T-helper 17 cell (primary cell): ENCODE measurements at regions not wholly inside any gene's neighbourhood (a gene's known extent, or its start where the extent isn't known, plus 50 kb on each side); places are given as distances from the start of the nearest gene placed in this dataset.
A peak's percentile ranks its signal among the peaks of the same experiment; 100 is the strongest.
"Not testable (repeated sequence)": the region's sequence is repeated elsewhere in the genome, so short reads cannot be mapped to it uniquely, and the experiment has no call there.

Experiments
- ATAC-seq: fragments of 150-1000 bp; cut with Tn5 transposase; 2 replicates; pipeline ENCODE4 v1.10.0; 2021; ENCODE audit warnings: mild to moderate bottlenecking, moderate library complexity
- DNase-seq, 3 donors: peaks; one replicate each; pipeline versions ENCODE4 v3.0.0 to v3.0.0-alpha.2; 2020 to 2021
- H3K9me3 ChIP-seq: one replicate; pipeline ENCODE4 v1.7.0; 2013; ENCODE audit warnings: low read length, mild to moderate bottlenecking; ENCODE audit not compliant: control insufficient read depth, poor library complexity, severe bottlenecking
- H3K27ac Mint-ChIP-seq: one replicate; pipeline ENCODE4 v1.8.0; 2022; ENCODE audit warnings: mild to moderate bottlenecking, moderate library complexity, mixed read lengths
- H3K27me3 Mint-ChIP-seq: one replicate; pipeline ENCODE4 v1.8.0; 2022; ENCODE audit warnings: mixed read lengths
- H3K36me3 Mint-ChIP-seq: one replicate; pipeline ENCODE4 v1.8.0; 2022; ENCODE audit warnings: low read depth, mixed read lengths
- H3K4me1 Mint-ChIP-seq: one replicate; pipeline ENCODE4 v1.8.0; 2022; ENCODE audit warnings: mild to moderate bottlenecking, mixed read lengths
- H3K4me3 Mint-ChIP-seq: one replicate; pipeline ENCODE4 v1.8.0; 2022; ENCODE audit warnings: mild to moderate bottlenecking, moderate library complexity, mixed read lengths

DNA sequence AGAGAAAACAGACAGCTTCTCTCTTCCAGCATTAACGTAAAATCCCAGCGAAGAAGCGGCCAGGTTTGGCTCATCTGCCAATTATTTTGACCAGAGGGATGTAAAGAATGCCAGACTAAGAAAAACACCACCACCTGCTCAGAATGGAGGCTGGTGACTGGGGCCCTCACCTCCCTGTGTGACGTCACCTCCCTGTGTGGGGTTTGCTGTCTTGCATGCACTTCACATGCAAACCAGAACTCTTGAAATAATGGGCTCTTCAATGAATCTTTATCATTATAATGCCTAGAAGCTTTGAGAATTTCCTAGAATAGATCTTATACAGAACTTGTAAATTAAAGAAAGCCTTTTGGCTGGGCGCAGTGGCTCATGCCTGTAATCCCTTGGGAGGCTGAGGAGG lies 101.8 kb upstream of the WAC start:
- DNase-seq, result no peak
- H3K9me3 ChIP-seq, result no peaks in the 10 kb centered on the region
- Mint-ChIP-seq H3K27ac (no peak overlapping the region), H3K36me3 (no peaks in the 10 kb centered on the region), H3K27me3 (peaks cover 4% of the 10 kb centered on the region), H3K4me3 (no peak overlapping the region), H3K4me1 (peaks cover 6% of the 10 kb centered on the region)
- no peak for ATAC-seq

DNA sequence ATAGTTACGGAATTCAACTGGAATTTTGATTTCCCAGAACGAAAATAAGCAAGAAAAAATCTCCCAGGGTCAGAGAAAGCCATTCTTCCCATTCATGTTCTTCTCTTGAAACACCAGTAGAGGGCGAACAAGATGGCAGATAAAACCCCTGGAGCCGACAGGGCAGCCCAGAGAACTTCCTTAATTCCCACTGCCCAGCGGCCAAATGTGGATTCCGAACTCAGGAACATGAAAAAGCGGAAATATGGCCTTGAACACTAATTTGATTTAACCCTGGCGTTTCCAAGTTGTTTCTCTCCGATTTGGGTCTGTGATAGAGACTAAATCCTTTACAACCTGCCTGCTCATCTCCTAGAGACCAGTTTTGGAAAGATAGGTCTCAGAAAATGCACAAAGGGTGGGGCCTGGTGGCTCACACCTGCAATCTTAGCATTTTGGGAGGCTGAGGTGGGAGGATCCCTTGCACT lies 100.7 kb upstream of the WAC start:
- H3K27me3 Mint-ChIP-seq, result peaks cover 12% of the 10 kb centered on the region
- DNase-seq, result no peak
- no peaks in the 10 kb centered on the region for H3K36me3 Mint-ChIP-seq
- ATAC-seq, result peak; percentile 67
- H3K9me3 ChIP-seq, result no peaks in the 10 kb centered on the region
- peak overlapping the region; percentile 49 for H3K4me3 Mint-ChIP-seq
- H3K27ac Mint-ChIP-seq, result no peak overlapping the region
- H3K4me1 Mint-ChIP-seq, result peaks cover 6% of the 10 kb centered on the region

DNA sequence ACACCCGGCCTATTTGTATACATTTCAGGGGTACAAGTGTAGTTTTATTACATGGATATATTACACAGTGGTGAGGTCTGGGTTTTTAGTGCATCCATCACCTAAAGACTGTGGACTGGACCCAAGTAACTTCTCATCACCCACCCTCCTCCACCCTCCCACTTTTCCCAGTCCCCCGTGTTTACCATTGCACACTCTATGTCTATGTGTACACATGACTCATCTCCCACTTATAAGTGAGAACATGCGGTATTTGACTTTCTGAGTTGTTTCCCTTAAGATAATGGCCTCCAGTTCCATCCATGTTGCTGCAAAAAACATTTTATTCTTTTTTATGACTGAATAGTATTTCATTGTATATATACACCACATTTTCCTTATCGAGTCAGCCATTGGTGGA lies 98.9 kb upstream of the WAC start:
- Mint-ChIP-seq H3K4me1 (peaks cover 6% of the 10 kb centered on the region), H3K4me3 (no peak overlapping the region), H3K36me3 (peaks cover 5% of the 10 kb centered on the region), H3K27me3 (peaks cover 20% of the 10 kb centered on the region), H3K27ac (no peak overlapping the region)
- H3K9me3 ChIP-seq, result no peaks in the 10 kb centered on the region
- DNase-seq (no peak), ATAC-seq (no peak)

DNA sequence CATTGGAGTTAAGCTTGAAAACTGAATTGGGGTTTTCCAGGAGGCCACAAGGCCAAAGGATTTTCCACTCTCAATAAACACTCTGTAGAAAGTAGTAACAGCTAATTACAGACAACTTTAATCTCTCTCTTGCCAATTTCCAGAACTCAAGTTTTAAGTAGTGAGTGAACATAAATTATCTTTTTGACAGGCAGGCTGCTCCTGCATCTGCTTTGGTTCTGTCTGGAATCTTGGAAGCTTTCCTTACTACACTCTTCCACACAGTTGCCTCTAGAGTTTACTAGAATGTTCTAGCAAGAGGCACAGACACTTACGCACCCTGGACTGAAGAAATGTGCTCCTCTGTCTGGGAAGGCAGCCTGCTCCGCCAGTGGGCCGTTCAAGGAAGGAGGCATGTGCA lies 90.5 kb upstream of the WAC start:
- DNase-seq, result no peak
- peak overlapping the region; percentile 45 for H3K27ac Mint-ChIP-seq
- H3K4me1 Mint-ChIP-seq, result no peaks in the 10 kb centered on the region
- ATAC-seq, result no peak
- no peak overlapping the region for H3K4me3 Mint-ChIP-seq
- H3K27me3 Mint-ChIP-seq, result peaks cover 26% of the 10 kb centered on the region
- peaks cover 5% of the 10 kb centered on the region for H3K36me3 Mint-ChIP-seq
- H3K9me3 ChIP-seq, result no peaks in the 10 kb centered on the region

DNA sequence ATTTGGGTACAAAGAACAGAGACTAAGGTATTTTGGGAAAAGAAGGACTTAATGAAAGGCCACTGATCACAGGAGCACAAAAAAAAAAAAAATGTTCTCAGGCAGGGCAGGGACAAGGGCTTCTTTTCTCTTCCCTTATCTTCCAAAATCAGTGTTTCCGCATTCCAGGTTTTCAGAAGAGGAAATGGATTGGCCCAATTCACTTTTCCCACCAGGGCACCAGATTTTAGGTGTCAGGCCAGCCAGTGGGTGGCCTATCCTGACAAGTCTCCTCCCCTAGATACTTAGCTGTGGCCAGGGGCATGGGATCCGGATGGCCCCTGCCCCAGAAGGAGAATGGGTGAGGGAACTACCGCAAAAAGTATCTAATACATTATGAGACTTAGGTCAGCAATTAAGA lies 88.9 kb upstream of the WAC start:
- H3K27me3 Mint-ChIP-seq, result peaks cover 18% of the 10 kb centered on the region
- H3K4me3 Mint-ChIP-seq, result no peak overlapping the region
- no peaks in the 10 kb centered on the region for H3K36me3 Mint-ChIP-seq
- no peaks in the 10 kb centered on the region for H3K4me1 Mint-ChIP-seq
- no peaks in the 10 kb centered on the region for H3K9me3 ChIP-seq
- no peak for DNase-seq
- no peak for ATAC-seq
- H3K27ac Mint-ChIP-seq, result no peak overlapping the region

DNA sequence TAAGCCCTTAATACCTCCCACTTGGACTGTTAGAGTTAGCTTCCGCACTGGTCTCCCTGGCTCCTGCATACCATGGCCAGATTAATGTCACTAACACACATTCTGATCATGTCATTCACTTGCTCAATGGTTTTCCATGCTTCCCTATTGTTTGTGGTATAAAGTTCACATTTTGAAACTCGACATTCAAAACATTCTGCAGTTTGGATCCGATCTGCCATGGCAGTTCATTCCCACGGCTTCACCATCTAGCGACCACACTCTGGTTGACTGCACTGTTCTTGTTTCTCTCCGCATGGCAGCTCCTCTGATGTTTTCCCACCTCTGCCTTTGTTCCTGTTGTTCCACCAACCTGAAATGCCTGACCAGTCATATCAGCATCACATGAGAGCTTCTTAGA lies 87.4 kb upstream of the WAC start:
- H3K27ac Mint-ChIP-seq, result no peak overlapping the region
- no peak overlapping the region for H3K4me3 Mint-ChIP-seq

DNA sequence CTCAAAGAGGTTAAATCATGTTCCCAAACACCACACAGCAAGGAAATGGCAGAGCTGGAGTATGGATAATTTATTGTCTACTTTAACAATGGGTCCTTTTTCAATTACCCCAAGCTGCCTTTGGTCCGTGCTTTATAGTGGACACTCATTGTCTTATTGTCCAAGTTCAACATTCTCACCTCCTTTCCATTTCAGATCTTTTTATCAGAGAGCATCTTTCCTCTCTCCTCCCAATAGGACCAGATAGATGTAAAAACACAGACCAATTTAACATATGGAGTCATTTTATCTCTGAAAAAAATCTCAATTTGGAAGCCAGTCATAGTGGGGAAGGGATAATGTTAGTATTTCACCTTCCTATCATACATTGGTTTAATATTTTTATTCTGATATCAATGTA lies 83.5 kb upstream of the WAC start:
- no peaks in the 10 kb centered on the region for H3K9me3 ChIP-seq

More for the DNA sequence above, 87.4 kb upstream of the WAC start:
- Mint-ChIP-seq H3K36me3 (no peaks in the 10 kb centered on the region), H3K4me1 (no peaks in the 10 kb centered on the region), H3K27me3 (peaks cover 18% of the 10 kb centered on the region)
- DNase-seq, result no peak
- no peaks in the 10 kb centered on the region for H3K9me3 ChIP-seq
- no peak for ATAC-seq

DNA sequence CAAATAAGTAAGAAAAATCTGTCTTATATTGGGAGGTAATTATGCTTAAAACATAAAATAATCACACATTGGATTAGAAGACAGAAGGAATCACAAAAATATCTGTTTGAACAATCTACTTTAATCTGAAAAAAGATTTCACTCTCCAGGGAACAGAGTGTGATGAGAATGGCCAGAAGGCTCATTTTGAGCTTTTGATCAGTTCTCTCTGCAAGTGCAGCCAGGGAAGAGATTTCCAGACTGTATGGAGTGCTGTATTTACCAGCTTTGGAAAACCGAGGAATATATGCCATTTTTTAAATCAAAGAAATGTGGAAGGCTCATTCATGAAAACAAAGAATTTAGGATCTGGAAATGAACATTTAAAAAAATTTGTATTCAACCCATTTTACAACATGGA lies 83.0 kb upstream of the WAC start:
- no peaks in the 10 kb centered on the region for H3K9me3 ChIP-seq
- ATAC-seq, result no peak
- Mint-ChIP-seq H3K27ac (no peak overlapping the region), H3K27me3 (peaks cover 17% of the 10 kb centered on the region), H3K4me3 (no peak overlapping the region), H3K4me1 (peaks cover 2% of the 10 kb centered on the region), H3K36me3 (no peaks in the 10 kb centered on the region)
- no peak for DNase-seq

More for the DNA sequence above, 83.5 kb upstream of the WAC start:
- no peaks in the 10 kb centered on the region for H3K36me3 Mint-ChIP-seq
- no peak for DNase-seq
- ATAC-seq, result no peak
- H3K27ac Mint-ChIP-seq, result no peak overlapping the region
- H3K4me3 Mint-ChIP-seq, result no peak overlapping the region
- H3K27me3 Mint-ChIP-seq, result peaks cover 13% of the 10 kb centered on the region
- peaks cover 2% of the 10 kb centered on the region for H3K4me1 Mint-ChIP-seq

DNA sequence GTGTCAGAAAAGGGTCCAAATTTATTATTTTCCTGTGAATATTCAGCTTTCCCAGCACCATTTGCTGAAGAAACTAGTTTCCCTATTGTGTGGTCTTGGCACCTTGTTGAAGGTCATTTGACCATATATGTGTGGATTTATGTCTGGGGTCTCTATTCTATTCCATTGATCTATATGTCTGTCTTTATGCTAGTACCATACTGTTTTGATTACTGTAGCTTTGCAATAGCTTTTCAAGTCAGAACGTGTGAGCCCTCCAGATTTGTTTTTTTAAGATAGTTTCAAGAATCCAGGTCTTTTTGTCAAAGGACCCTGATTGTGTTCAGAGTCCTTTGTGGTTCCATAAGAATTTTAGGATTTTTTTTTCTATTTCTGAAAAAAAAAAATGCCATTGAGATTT lies 79.0 kb upstream of the WAC start:
- ATAC-seq, result no peak
- Mint-ChIP-seq H3K27ac (no peak overlapping the region), H3K27me3 (peaks cover 37% of the 10 kb centered on the region), H3K4me1 (peaks cover 2% of the 10 kb centered on the region), H3K4me3 (no peak overlapping the region), H3K36me3 (peaks cover 3% of the 10 kb centered on the region)
- H3K9me3 ChIP-seq, result no peaks in the 10 kb centered on the region
- DNase-seq, result no peak

DNA sequence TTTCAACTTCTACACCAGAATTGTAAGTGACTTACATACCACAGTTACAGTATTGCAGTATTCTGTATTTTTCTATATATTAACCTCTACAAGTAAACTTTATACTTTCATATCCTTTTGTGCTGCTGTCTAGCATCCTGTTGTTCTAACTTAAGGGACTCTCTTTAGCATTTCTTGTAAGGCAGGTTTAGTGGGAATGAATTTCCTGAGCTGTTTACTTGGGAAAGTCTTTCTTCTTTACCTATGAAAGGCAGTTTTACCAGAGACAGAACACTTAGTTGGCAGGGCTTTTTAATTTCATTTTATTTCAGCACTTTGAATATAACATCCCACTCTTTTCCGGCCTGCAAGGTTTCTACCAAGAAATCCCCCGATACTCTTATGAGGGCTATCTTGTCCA lies 75.8 kb upstream of the WAC start:
- ATAC-seq (no peak), DNase-seq (no peak)
- H3K36me3 Mint-ChIP-seq, result peaks cover 3% of the 10 kb centered on the region
- H3K27me3 Mint-ChIP-seq, result peaks cover 41% of the 10 kb centered on the region
- H3K9me3 ChIP-seq, result no peaks in the 10 kb centered on the region
- no peak overlapping the region for H3K27ac Mint-ChIP-seq
- no peak overlapping the region for H3K4me3 Mint-ChIP-seq
- peaks cover 2% of the 10 kb centered on the region for H3K4me1 Mint-ChIP-seq

DNA sequence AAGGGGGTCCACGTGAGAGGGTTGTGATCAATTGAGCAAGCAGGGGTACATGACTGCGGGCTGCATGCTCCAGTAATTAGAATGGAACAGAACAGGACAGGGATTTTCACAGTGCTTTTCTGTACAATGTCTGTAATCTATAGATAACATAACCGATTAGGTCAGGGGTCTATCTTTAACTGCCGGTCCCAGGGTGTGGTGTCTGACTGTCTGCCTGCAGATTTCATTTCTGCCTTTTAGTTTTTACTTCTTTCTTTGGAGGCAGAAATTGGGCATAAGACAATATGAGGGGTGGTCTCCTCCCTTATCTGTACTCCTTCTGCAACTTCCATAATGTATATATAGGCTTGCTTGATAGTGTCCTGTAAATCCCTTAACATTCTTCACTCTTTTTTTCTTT lies 75.0 kb upstream of the WAC start:
- H3K9me3 ChIP-seq, H3K36me3 Mint-ChIP-seq, ATAC-seq, H3K4me3 Mint-ChIP-seq, H3K4me1 Mint-ChIP-seq, DNase-seq: not testable (repeated sequence)
- H3K27me3 Mint-ChIP-seq, result peaks cover 43% of the 10 kb centered on the region
- H3K27ac Mint-ChIP-seq, result peak overlapping the region; percentile 85

DNA sequence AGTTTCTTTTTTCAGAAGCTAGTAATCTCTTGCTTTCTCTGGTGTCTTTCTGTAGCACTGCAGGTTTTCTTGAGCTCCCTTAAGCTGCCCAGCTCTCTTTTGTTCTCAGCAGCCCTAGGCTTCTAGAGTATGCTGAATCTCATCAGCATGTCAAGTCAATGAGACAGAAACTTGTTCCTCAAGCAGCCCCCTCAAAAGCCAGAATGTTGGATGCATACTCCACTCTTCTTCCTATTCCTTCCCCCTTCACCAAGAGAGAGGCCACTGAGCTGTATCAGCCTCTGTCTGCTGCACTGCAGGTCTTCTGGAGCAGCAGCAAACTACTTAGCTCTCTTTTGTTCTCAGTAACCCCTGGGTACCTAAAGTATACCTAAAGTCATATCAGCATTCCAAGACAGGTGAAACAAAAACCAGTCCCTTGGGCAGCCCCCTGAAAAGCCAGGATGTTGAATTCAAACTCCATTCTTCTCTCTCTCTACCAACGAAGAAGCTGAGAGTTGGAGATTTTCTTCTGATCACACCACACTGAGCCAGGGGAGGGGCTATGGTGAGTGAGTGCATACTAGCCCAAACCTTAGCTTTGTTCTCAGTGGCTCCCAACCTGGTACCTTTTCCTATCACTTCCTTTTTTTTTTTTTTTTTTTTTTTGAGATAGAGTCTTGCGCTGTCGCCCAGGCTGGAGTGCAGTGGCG lies 73.3 kb upstream of the WAC start:
- ATAC-seq (no peak), DNase-seq (no peak)
- no peaks in the 10 kb centered on the region for H3K4me1 Mint-ChIP-seq
- H3K36me3 Mint-ChIP-seq, result peaks cover 3% of the 10 kb centered on the region
- H3K27ac Mint-ChIP-seq, result no peak overlapping the region
- H3K9me3 ChIP-seq, result no peaks in the 10 kb centered on the region
- no peak overlapping the region for H3K4me3 Mint-ChIP-seq
- peaks cover 54% of the 10 kb centered on the region for H3K27me3 Mint-ChIP-seq

DNA sequence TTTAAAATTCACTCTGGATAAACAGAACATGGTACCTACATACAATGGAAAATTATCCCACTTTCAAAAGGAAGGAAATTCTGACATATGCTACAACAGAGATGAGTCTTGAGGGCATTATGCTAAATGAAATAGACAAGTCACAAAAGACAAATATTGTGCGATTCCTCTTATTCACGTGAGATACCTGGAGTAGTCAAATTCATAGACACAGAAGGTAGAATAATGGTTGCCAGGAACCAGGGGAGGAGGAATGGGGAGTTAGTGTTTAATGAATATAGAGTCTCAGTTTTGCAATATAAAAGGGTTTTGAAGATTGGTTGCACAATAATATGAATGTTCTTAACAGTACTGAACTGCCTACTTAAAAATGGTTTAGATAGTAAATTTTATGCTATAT lies 69.8 kb upstream of the WAC start:
- H3K4me1 Mint-ChIP-seq, result no peaks in the 10 kb centered on the region
- no peak for ATAC-seq

DNA sequence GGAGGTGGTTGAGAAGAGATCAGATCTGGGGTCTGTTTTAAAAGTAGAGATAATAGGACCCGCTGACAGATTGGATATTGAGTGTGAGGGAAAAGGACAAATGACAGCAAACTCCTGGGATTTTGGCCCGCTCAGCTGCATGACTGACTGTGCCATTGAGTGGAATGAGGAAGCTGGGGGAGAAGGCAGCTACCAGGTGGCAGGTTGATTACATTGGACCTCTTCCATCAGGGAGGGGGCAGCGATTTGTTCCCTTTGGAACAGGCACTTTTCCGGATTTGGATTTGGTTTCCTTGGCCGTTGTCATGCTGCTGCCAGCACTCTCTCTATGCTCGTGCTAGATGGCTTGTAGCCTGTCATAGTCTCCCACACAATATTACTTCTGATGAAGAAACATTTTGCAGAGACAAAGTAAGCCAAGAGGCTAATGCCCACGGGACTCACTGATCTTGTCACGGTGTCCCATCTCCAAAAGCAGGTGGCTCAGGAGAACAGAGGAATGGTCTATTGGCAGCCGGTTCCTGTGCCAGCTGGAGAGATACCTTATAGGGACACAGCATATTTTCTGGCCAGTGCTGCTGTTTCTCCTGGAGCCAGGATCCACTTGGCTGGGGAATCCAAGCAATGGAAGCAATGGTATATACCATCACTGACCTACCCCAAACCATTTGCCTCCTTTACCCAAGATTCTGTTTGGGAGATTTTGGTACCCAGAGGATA lies 69.1 kb upstream of the WAC start:
- DNase-seq (no peak), ATAC-seq (no peak)
- no peaks in the 10 kb centered on the region for H3K9me3 ChIP-seq
- no peak overlapping the region for H3K4me3 Mint-ChIP-seq
- no peak overlapping the region for H3K27ac Mint-ChIP-seq
- peaks cover 27% of the 10 kb centered on the region for H3K27me3 Mint-ChIP-seq
- no peaks in the 10 kb centered on the region for H3K4me1 Mint-ChIP-seq
- H3K36me3 Mint-ChIP-seq, result no peaks in the 10 kb centered on the region

More for the DNA sequence above, 69.8 kb upstream of the WAC start:
- no peak overlapping the region for H3K4me3 Mint-ChIP-seq
- H3K36me3 Mint-ChIP-seq, result no peaks in the 10 kb centered on the region
- peaks cover 33% of the 10 kb centered on the region for H3K27me3 Mint-ChIP-seq
- no peak for DNase-seq
- no peaks in the 10 kb centered on the region for H3K9me3 ChIP-seq
- H3K27ac Mint-ChIP-seq, result no peak overlapping the region
